DND-41 (cell line): ENCODE measurements at regions not wholly inside any gene's neighbourhood (a gene's known extent, or its start where the extent isn't known, plus 50 kb on each side); places are given as distances from the start of the nearest gene placed in this dataset.

ENCODE experiments used
- EZH2 ChIP-seq: IDR thresholded peaks from 3 replicates; pipeline ENCODE4 v1.6.1; 2012; ENCODE audit warnings: borderline replicate concordance, low read depth, mild to moderate bottlenecking, moderate library complexity, low read length, inconsistent platforms; ENCODE audit not compliant: severe bottlenecking
- TF ChIP-seq, protein P1 (sequence below): IDR thresholded peaks from 2 replicates; pipeline ENCODE4 v1.5.1; 2012; ENCODE audit warnings: borderline replicate concordance, low read length, moderate library complexity, mild to moderate bottlenecking; ENCODE audit not compliant: poor library complexity, severe bottlenecking; ENCODE audit errors: extremely low read depth

DNA sequence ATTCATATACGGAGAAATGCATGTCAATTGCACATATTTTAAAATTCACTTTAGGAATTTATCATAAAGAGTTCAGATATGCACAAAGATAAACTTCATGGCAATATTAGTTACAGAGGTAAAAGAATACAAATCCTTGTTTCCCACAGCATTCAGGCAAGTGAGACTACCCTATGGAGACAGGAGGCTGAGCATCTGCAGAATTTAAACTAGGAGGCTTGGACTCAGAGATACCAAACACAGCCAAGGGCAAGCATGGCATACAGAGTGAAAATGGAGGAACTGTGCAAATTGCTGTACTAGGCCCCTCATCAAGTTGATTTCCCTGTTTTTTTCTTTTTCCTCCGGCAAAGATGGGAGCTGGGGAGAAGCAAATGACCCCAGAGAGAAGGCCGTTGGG lies 94.2 kb downstream of the SLC24A2 start:
- TF ChIP-seq, protein P1, sequence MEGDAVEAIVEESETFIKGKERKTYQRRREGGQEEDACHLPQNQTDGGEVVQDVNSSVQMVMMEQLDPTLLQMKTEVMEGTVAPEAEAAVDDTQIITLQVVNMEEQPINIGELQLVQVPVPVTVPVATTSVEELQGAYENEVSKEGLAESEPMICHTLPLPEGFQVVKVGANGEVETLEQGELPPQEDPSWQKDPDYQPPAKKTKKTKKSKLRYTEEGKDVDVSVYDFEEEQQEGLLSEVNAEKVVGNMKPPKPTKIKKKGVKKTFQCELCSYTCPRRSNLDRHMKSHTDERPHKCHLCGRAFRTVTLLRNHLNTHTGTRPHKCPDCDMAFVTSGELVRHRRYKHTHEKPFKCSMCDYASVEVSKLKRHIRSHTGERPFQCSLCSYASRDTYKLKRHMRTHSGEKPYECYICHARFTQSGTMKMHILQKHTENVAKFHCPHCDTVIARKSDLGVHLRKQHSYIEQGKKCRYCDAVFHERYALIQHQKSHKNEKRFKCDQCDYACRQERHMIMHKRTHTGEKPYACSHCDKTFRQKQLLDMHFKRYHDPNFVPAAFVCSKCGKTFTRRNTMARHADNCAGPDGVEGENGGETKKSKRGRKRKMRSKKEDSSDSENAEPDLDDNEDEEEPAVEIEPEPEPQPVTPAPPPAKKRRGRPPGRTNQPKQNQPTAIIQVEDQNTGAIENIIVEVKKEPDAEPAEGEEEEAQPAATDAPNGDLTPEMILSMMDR = no peak
- TF ChIP-seq EZH2 = no peak
